GM19035 (cell line): ENCODE measurements at regions not wholly inside any gene's neighbourhood (a gene's known extent, or its start where the extent isn't known, plus 50 kb on each side); places are given as distances from the start of the nearest gene placed in this dataset.

Experiments used
- ATAC-seq: cut with Tn5 transposase; IDR thresholded peaks from one replicate; pipeline ENCODE4 v1.9.1; 2021; ENCODE audit not compliant: unreplicated experiment

GRCh38 chr9:118028225-118028624, 324.0 kb downstream of the TLR4 start:
- no peak for ATAC-seq

DNA sequence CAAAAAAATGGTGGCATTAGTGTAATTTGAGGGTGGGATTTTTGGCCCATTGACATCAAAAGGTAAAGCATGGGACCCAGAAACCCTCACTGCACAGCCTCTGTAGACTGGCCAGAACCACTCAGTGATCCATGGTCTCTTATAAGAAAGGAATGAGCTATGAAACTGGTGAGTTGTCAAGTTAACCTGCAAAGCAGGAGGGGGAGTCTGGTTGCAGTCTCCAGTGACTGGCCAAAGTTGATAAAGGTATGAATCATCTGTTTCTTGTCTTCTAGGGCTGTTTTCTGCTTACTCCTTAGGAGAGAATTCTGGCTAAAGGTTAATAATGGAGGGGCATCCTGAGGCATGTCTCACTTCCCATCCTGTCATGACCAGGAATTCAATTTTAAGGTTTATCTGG, 325.2 kb downstream of the TLR4 start:
- ATAC-seq, result no peak

DNA sequence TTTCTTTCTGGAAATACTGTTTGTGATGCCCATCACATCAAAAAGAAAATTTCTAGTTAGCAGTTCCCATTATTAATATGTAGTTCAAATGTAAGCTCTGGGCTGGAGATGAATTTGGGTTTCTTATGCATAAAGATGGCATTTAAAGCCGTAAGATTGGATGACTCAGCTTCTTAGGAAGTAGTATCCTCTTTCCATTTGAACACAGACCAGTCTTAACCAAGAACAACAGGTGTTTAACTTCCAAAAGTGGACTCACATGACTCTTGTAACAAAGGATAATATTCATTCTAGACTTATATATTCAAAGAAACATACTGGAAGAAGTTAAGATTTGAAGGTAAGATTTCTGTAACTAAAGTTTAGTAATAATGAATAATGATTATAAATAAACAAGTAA, 330.5 kb downstream of the TLR4 start:
- ATAC-seq, result no peak

DNA sequence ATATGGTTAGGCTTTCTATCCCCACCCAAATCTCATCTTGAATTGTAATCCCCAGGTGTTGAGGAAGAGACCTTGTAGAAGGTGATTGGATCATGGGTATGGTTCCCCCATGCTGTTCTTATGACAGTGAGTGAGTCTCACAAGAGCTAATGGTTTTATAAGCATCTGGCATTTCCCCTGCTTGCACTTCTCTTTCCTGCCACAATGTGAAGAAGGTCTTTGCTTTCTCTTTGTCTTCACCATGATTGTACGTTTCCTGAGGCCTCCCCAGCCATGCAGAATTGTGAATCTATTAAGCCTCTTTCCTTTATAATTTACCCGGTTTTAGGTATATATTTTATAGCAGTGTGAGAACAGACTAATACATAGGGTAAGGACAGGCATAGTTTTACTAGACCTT, 334.5 kb downstream of the TLR4 start:
- ATAC-seq, result no peak

- ATAC-seq, result no peak
Measured at GRCh38 chr9:118058227-118058626, 354.0 kb downstream of the TLR4 start.

DNA sequence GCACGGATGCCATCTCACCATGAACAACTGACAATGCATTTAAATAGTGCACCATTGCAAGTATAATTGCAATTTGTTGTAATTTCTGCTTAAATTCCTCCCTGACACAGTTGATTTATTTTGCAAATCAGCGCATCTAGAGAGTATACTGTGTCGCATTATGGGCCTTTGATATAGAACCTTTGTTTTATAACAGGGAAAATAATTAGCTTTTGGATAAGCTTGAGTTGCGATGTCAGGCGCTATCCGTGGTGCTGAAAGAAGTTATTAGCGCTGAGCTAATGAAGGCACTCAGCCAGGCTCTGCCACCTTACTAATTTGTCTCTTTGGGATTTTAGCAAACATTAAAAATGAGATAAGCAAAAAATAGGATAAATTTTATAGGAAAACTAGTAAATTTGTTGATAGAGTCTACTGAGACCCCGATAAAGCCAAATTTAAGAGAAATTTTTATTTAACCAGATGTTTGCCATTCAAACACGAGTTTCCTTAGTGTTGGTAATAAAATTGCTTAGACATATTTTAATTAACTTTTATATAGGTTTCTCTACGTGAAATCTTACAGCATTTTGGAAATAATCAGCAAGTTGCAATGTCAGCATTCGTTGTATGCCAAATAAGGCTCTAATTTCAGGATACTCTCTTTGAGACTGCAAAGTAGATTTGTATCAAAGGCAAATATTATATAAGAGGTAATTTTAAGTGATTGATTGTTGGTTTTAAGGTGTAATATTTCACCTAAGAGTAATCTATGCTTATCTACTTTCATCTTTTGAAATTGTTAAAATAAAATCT, 355.5 kb downstream of the TLR4 start:
- ATAC-seq, result no peak

DNA sequence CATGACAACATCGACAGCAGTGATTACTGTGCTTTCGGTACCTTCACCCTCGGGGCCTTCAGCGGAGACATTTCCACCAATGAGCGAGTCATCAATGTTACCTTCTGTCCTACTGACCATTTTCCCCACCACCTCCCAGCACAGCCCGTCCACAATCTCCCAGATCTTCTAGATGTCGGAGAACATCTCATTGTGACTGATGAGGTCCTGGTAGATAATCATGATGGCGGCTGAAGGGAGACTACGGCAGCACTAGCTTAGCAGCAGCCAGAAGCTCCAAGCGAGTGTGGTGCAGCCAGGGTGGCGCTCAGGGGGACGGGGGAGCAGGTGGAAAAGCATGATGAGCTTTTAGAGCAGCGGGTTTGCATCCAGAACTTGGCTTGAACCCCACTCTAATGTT, 379.0 kb downstream of the TLR4 start:
- ATAC-seq, result no peak

GRCh38 chr9:118088090-118088489, 383.9 kb downstream of the TLR4 start:
- no peak for ATAC-seq

- no peak for ATAC-seq
Measured at GRCh38 chr9:118091226-118091625, 387.0 kb downstream of the TLR4 start.

DNA sequence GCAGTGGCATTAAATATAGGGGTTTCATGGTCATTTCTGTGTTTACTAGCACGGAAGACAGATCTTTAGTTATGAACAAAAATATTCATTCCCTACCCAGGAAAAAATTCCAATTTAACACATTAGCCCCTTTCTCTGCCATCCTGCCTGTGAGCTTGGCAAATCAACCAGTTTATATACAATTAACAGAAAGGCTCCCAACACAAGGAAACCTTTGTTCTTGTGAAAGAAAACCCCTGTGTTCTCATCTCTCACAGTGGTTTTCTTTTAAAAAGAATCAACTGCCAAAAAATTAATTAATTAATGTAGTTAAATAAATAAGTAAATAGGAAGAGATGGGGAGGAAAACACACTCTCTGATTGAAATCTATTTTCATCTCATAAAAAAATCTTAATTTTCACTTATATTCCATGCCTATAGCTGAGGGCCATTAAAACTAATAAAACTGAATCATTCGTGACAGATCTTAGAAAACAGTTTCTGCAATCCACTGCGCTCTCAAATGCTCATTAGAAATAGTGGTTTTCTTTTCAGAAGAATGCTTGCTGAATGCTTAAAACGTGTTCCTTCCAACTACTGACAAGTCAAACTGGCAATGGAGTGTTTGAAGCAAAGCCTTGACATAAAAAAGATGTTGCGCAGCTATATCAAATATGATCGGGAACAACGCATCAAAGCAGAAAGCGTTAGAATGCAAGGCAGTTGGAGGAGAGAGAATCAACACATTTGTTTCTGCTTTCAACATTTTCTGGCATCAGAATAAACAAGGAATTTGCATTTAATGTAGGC, 387.7 kb downstream of the TLR4 start:
- ATAC-seq, result no peak

DNA sequence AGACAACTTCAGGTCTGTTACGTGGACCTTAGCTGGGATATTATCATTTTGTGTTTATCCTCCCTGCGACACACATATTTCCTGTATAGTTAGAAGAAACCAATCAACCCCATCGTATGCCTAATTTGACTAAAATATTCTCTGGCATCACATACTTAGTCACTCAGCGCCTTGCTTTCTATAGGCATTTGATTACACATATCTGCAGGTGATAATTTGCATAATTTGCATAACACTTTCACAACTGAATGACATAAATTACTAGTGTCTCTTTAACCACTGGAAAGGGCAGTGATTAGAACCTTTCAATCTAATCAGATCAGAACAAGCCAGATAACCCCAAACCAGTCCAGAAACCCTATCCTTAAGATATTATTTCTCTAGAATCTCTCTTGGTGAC, 390.2 kb downstream of the TLR4 start:
- ATAC-seq, result no peak

GRCh38 chr9:118100529-118101419, 396.6 kb downstream of the TLR4 start:
- no peak for ATAC-seq

DNA sequence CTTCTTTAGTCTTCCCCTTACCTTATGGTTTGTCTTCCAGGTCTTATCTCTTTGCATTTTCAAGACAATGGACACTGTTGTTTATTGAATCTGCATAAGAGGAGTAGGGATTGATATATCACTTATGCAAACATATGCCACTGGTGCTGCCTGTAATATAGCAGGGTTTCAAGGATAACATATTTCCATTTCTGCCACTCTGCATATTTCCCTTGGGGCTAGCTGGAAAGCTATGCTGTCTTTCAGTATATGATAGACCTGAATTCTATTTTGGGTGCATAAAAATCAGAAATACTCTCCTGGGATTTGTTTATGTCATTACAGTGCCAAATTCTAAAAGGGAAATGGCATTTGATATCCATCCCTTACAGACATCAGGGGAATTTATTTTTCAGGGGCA, 400.2 kb downstream of the TLR4 start:
- ATAC-seq, result no peak

- no peak for ATAC-seq
Measured at GRCh38 chr9:118108971-118109370, 404.8 kb downstream of the TLR4 start.

GRCh38 chr9:118109542-118109941, 405.3 kb downstream of the TLR4 start:
- ATAC-seq, result no peak

GRCh38 chr9:118121361-118121760, 417.2 kb downstream of the TLR4 start:
- ATAC-seq, result no peak

- no peak for ATAC-seq
Measured at GRCh38 chr9:118128313-118128712, 424.1 kb downstream of the TLR4 start.

DNA sequence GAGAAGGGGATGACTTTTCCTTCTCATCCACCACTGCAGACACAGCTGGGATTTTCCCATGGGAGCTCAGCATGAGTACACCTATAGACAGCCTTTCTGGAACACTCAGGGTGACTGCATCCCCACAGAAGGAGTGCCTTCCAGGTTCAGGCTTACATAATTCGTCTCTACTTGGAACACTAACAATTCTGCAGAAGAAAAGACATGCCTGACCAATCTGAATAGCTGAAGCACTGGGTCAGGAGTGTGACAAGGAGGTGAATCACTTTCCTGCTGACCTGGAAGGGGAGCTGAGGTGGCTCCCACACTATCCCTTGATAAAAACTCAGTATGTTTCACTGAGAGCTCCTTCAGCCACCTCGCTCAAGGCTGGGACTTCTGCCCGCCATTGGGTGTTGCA, 425.3 kb downstream of the TLR4 start:
- ATAC-seq, result no peak

DNA sequence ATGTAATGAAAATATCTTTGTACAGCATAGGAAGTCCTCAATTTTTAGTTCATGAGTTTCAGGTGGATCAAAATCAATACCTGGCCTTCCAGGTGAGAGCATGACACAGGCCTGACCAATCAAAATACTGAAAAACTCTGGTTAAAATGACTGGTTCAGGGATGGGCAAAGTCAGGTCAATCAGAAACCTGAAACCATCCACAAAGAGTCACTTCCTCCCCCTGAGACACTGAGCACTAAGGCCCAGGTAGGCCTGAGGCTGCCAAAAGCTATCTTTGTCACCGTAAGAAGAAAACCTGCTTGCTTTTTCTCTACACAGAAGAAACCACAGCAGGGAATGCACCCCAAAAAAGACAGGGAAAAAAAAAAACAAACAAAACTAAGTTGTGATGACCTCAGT, 444.8 kb downstream of the TLR4 start:
- no peak for ATAC-seq

DNA sequence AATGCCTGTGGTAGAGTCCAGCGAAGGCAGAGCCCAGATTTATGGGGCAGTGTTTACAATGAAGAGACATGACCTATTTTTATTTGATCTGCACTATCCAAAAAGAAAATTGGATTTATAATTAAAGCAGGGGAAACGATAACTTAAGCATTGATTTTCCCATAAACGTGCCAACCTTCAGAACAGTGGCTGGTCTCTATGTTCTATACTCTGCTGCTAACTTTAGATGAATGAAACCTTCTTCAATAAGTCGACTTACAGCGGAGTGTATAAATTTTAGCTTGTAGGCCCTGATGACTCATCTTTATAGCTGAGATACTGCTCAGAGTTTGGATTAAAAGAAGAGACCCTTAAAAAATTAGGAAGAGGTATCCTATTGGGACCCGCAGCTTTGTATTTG, 452.6 kb downstream of the TLR4 start:
- no peak for ATAC-seq

- ATAC-seq, result no peak
Measured at GRCh38 chr9:118162716-118163115, 458.5 kb downstream of the TLR4 start.
